HG02759 (cell line): ENCODE measurements at regions not wholly inside any gene's neighbourhood (a gene's known extent, or its start where the extent isn't known, plus 50 kb on each side); places are given as distances from the start of the nearest gene placed in this dataset.

Experiments
- ATAC-seq: cut with Tn5 transposase; IDR thresholded peaks from one replicate; pipeline ENCODE4 v1.9.1; 2021; ENCODE audit warnings: mild to moderate bottlenecking, moderate library complexity; ENCODE audit not compliant: unreplicated experiment

DNA sequence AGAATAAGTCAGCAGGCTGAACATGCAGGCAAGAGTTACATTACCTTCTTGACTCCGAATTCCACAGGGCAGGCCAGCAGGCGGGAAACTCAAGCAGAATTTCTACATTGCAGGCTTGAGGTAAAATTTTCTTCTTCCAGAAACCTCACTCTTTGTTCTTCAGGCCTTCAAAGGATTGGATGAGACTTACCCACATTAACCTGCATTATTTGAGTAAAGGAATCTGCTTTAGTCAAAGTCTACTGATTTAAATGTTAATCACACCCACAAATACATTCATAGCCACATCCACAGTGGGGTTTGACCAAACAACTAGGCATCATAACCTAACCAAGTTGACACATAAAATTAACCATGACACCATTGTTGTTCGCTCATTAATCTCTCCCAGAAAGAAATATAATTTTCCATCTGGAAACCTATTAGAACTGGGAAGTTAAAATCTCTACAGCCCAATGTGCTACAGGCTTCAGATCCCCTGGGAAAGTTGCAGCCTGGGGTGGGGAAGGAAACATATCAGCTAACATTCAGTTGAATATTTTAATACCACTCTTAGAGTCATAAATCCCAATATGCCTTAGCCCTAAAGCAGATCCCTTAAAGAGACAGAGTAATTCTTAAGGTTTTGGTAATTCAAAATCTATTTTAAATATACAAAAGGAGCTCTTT is 468.2 kb upstream of the TNP1 start:
- ATAC-seq, result no peak

DNA sequence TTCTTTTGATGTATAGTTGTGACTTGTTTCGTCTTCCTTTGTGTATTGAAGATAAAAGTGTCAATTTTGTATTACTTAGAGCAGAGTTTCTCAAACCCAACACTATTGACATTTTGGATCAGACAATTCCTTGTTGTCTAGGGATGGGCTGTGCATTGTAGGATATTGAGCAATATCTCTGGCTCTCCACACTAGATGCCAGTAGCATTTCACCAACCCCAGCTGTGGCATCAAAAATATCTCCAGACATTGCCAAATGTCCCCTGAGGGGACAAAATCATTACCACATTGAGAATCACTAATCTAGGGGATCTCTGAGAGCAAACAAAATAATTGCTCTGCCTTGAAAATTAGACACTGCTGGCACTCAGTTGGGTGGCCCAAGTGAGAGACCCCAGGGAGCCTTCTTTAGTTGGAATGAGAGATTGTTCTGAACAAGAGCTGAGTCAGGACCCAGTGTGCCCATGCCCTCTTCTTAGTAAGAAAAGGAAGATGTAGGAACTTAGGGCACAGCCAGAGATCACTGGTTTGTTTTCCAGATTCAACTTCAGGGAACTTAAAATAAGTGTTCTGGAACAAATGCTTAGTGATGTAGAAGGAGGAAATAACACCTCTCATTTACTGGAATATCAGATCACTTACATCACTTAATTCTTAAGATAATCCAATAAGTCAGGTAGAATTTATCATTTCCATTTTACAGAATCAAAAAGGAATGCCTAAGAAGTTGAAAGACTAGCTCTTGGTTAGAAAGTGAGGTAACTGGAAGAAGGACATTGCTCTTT is 466.6 kb upstream of the TNP1 start:
- ATAC-seq, result no peak

GRCh38 chr2:217325816-217326215 is 466.0 kb upstream of the TNP1 start:
- no peak for ATAC-seq

DNA sequence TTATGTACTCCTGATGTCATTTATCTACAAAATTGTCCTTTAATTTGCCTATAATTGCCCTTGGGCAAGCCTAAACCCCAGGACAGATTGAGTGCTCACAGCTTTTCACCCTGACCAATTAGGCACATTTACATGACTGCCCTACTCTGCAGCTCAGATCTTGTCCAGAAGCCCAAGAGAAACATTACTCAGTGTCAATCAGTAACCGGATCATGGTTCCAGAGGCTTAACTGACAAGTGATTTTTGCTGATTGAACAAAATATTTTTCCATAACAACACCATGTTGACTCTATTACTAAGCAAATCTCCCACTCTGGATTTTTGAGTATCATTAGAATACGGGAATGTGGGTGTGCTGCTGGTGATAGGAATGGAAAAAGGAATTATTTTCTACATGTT is 465.4 kb upstream of the TNP1 start:
- ATAC-seq, result no peak

GRCh38 chr2:217316743-217317142 is 456.9 kb upstream of the TNP1 start:
- peak; percentile 84 for ATAC-seq

GRCh38 chr2:217314021-217314460 is 454.2 kb upstream of the TNP1 start:
- no peak for ATAC-seq

DNA sequence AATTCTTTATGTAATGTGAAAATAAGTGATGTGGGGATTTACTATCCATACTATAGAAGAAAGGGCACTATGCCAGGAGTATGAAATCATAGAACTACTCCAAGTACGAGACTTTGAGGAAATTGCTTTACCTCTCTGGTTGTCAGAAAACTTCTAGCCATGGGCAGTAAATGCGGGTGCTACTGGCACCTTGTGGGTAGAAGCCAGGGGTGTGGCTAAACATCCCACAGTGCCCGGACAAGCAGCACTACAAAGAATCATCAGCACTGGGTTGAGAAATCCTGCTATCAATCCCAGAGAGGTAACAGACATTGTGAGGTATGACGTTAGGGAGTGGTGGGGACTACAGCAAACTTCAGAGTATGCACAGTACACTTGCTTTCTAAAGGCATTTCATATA is 453.5 kb upstream of the TNP1 start:
- ATAC-seq, result no peak

DNA sequence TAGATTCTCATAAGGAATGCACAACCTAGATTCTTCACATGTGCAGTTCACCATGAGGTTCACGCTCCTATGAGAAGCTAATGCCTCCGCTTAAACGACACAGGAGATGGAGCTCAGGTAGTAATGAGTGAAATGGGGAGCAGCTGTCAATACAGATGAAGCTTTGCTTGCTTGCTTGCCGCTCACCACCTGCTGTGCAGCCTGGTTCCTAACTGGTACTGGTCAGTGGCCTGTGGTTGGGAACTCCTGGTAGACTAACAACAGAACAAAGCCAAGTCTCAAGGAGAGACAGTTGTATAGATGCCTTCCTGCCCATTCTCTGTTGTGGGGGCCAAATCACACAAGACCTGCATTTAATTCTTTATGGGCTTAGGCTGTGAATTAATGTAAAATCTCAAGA is 449.2 kb upstream of the TNP1 start:
- no peak for ATAC-seq

GRCh38 chr2:217307023-217307422 is 447.2 kb upstream of the TNP1 start:
- no peak for ATAC-seq

DNA sequence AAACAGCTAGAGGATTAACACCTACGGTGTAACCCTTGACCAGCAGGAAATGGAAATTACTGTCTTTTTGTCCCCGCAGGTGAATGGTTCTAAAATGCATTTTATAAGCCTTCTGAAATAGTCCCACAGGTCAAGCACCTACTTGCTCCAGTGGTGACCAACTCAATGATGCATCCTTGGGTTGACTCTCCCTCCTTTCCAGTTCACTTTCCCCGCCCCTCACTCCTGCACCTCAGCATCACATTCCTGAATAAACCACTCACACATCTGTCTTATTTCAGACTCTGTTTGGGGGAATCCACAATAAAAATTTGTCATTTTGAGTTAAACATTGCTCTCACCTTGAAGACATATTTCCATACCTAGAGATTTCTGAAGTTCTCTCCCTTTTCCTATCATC is 446.0 kb upstream of the TNP1 start:
- ATAC-seq, result no peak

GRCh38 chr2:217304582-217304981 is 444.7 kb upstream of the TNP1 start:
- no peak for ATAC-seq

- no peak for ATAC-seq
These were observed 443.0 kb upstream of the TNP1 start for GRCh38 chr2:217302856-217303255.

GRCh38 chr2:217301142-217301925 is 441.5 kb upstream of the TNP1 start:
- ATAC-seq, result no peak

GRCh38 chr2:217299590-217299989 is 439.7 kb upstream of the TNP1 start:
- no peak for ATAC-seq

GRCh38 chr2:217297096-217297495 is 437.2 kb upstream of the TNP1 start:
- no peak for ATAC-seq

DNA sequence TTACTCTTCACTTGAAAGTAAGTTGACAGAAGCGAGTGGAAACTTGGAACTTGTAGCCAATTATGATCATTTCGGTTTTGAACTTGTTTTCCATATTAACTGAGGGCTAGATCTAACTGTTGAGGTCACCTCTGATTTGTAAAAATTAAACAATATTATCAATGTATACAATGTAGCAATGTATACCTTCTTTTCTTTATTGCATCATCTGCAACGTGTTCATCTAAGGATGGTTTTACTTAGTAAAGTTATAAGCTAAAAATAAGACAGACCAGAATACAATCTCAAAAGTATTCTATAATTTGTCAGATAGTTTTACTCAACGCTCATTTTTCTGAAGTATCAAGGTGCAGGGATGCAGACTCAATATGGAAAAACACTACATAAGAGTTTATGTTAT is 435.0 kb upstream of the TNP1 start:
- ATAC-seq, result no peak

DNA sequence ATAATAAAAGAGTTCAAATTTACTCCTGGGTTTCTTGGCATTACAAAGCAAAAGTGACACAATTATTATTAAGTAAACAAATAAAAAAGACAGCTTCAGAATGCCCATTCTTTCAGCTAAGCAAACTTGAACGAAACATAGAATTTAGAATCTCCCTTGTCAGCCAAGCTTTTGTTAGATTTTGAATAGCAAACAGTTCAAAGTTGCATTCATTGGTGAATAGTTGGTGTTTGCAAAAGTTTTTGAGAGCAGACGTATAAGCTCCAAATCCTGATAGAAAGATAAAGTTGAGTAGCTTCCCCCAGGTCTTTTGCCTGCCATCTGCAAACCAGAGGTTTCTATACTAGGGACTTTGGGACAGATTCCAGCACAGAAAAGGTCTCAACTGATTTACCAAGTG is 434.3 kb upstream of the TNP1 start:
- no peak for ATAC-seq

DNA sequence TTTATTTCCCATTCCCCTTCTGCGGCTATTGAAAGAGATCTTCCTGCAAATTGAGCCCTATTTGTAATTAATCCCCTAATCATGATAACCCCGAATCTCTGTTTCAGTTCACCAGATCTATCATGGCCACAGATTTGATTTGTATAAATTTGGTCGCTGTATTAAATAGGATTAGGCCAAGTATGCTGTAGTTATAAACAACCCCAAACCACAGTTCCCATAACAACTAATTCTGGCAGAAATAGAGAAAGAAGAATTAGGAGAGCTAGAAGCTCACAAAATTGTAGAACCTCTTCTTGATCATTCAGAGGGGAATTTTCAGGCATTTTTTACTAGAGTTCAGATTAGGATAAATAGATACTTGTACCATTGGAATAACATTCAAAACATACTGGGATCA is 433.7 kb upstream of the TNP1 start:
- ATAC-seq, result no peak

DNA sequence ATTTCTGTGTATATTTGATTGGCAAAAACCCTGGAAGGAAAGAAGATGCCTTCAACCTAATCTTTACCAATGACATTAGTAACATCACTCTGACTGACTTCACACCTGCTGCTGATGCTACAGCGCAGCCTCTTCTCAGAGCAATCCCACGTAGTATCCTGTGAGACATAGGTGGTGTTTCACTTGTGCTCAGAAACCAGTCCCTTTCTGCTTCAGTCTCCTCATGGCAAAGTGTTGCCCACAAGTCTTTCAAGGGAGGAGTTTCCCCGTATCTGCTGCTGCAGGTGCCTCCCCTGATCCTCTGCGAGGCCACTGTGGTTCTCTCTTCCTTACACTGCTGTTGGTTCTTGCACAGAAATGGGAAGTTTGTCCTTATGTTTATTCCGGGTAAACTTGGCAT is 433.2 kb upstream of the TNP1 start:
- ATAC-seq, result no peak

- ATAC-seq, result no peak
These were observed 431.4 kb upstream of the TNP1 start for GRCh38 chr2:217291259-217291658.

DNA sequence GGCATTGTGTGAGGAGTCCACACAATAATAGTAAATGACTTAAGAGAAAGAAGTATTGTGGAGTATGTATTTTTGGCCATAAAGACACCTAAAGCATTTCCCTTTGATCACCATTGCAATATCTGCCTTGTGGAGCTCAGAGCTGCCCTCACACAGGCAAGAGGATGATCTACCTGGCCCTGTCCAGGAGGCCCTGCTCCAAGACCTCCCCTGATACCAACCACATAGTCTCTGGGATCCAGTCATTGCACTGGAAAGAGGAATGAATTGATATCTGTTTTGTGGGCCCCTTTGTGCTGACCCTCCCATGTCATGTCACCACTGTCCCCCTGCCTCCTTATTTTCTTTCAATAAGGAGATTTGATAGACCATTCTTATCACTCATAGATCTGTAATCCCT is 430.6 kb upstream of the TNP1 start:
- no peak for ATAC-seq

- ATAC-seq, result no peak
These were observed 430.0 kb upstream of the TNP1 start for GRCh38 chr2:217289907-217290280.
